ENCODE measurements at regions not wholly inside any gene's neighbourhood (a gene's known extent, or its start where the extent isn't known, plus 50 kb on each side); places are given as distances from the start of the nearest gene placed in this dataset.

- H3K27ac ChIP-seq (ENCODE audit: low read depth, low read length): no peak overlapping the region
- H3K4me1 ChIP-seq (ENCODE audit: control insufficient read depth in 1 of 2, insufficient read depth in 2 of 2, low read length in 2 of 2): peaks cover 0 to 5% of the 10 kb centered on the region in 2 donors
- H3K27me3 ChIP-seq (ENCODE audit: control insufficient read depth in 1 of 2, insufficient read depth in 2 of 2, low read length in 2 of 2): no peaks in the 10 kb centered on the region
- H3K4me3 ChIP-seq (ENCODE audit: low read depth in 1 of 2, low read length in 2 of 2): no peak overlapping the region
- no peaks in the 10 kb centered on the region for H3K36me3 ChIP-seq (ENCODE audit: control insufficient read depth in 1 of 2, insufficient read depth in 2 of 2, low read length in 2 of 2)
- H3K9ac ChIP-seq (ENCODE audit: low read depth in 1 of 2, low read length in 2 of 2): no peak overlapping the region
- H3K9me3 ChIP-seq (ENCODE audit: control insufficient read depth in 1 of 2, low read length in 2 of 2): no peaks in the 10 kb centered on the region
Observed at GRCh38 chr4:81804849-81805248, 333.1 kb upstream of the RASGEF1B start.

- no peaks in the 10 kb centered on the region for H3K27me3 ChIP-seq (ENCODE audit: control insufficient read depth in 1 of 2, insufficient read depth in 2 of 2, low read length in 2 of 2)
- no peak overlapping the region for H3K4me3 ChIP-seq (ENCODE audit: low read depth in 1 of 2, low read length in 2 of 2)
- no peaks in the 10 kb centered on the region for H3K9me3 ChIP-seq (ENCODE audit: control insufficient read depth in 1 of 2, low read length in 2 of 2)
- H3K9ac ChIP-seq (ENCODE audit: low read depth in 1 of 2, low read length in 2 of 2): no peak overlapping the region
- no peaks in the 10 kb centered on the region for H3K36me3 ChIP-seq (ENCODE audit: control insufficient read depth in 1 of 2, insufficient read depth in 2 of 2, low read length in 2 of 2)
- H3K4me1 ChIP-seq (ENCODE audit: control insufficient read depth in 1 of 2, insufficient read depth in 2 of 2, low read length in 2 of 2): peaks cover 0 to 5% of the 10 kb centered on the region in 2 donors
- no peak overlapping the region for H3K27ac ChIP-seq (ENCODE audit: low read depth, low read length)
Observed at GRCh38 chr4:81802285-81802846, 330.7 kb upstream of the RASGEF1B start.

- peaks cover 0 to 5% of the 10 kb centered on the region in 2 donors for H3K4me1 ChIP-seq (ENCODE audit: control insufficient read depth in 1 of 2, insufficient read depth in 2 of 2, low read length in 2 of 2)
- H3K9me3 ChIP-seq (ENCODE audit: control insufficient read depth in 1 of 2, low read length in 2 of 2): no peaks in the 10 kb centered on the region
- no peak overlapping the region for H3K9ac ChIP-seq (ENCODE audit: low read depth in 1 of 2, low read length in 2 of 2)
- no peak overlapping the region for H3K27ac ChIP-seq (ENCODE audit: low read depth, low read length)
- H3K4me3 ChIP-seq (ENCODE audit: low read depth in 1 of 2, low read length in 2 of 2): no peak overlapping the region
- no peaks in the 10 kb centered on the region for H3K36me3 ChIP-seq (ENCODE audit: control insufficient read depth in 1 of 2, insufficient read depth in 2 of 2, low read length in 2 of 2)
- no peaks in the 10 kb centered on the region for H3K27me3 ChIP-seq (ENCODE audit: control insufficient read depth in 1 of 2, insufficient read depth in 2 of 2, low read length in 2 of 2)
Observed at GRCh38 chr4:81799371-81799770, 327.7 kb upstream of the RASGEF1B start.

- H3K9me3 ChIP-seq (ENCODE audit: control insufficient read depth in 1 of 2, low read length in 2 of 2): no peaks in the 10 kb centered on the region
- no peaks in the 10 kb centered on the region for H3K27me3 ChIP-seq (ENCODE audit: control insufficient read depth in 1 of 2, insufficient read depth in 2 of 2, low read length in 2 of 2)
- H3K27ac ChIP-seq (ENCODE audit: low read depth, low read length): no peak overlapping the region
- no peak overlapping the region for H3K9ac ChIP-seq (ENCODE audit: low read depth in 1 of 2, low read length in 2 of 2)
- H3K4me3 ChIP-seq (ENCODE audit: low read depth in 1 of 2, low read length in 2 of 2): no peak overlapping the region
- H3K4me1 ChIP-seq (ENCODE audit: control insufficient read depth in 1 of 2, insufficient read depth in 2 of 2, low read length in 2 of 2): no peaks in the 10 kb centered on the region
- H3K36me3 ChIP-seq (ENCODE audit: control insufficient read depth in 1 of 2, insufficient read depth in 2 of 2, low read length in 2 of 2): no peaks in the 10 kb centered on the region
Observed at GRCh38 chr4:81796790-81797528, 325.3 kb upstream of the RASGEF1B start.

- Histone ChIP-seq H3K27me3 (ENCODE audit: control insufficient read depth in 1 of 2, insufficient read depth in 2 of 2, low read length in 2 of 2) (no peaks in the 10 kb centered on the region), H3K27ac (ENCODE audit: low read depth, low read length) (no peak overlapping the region), H3K9ac (ENCODE audit: low read depth in 1 of 2, low read length in 2 of 2) (no peak overlapping the region), H3K36me3 (ENCODE audit: control insufficient read depth in 1 of 2, insufficient read depth in 2 of 2, low read length in 2 of 2) (no peaks in the 10 kb centered on the region), H3K4me3 (ENCODE audit: low read depth in 1 of 2, low read length in 2 of 2) (no peak overlapping the region), H3K4me1 (ENCODE audit: control insufficient read depth in 1 of 2, insufficient read depth in 2 of 2, low read length in 2 of 2) (peaks cover 4 to 6% of the 10 kb centered on the region in 2 donors), H3K9me3 (ENCODE audit: control insufficient read depth in 1 of 2, low read length in 2 of 2) (no peaks in the 10 kb centered on the region)
Observed at GRCh38 chr4:81792521-81792920, 320.8 kb upstream of the RASGEF1B start.

- H3K27me3 ChIP-seq (ENCODE audit: control insufficient read depth in 1 of 2, insufficient read depth in 2 of 2, low read length in 2 of 2): no peaks in the 10 kb centered on the region
- no peak overlapping the region for H3K4me3 ChIP-seq (ENCODE audit: low read depth in 1 of 2, low read length in 2 of 2)
- H3K9me3 ChIP-seq (ENCODE audit: control insufficient read depth in 1 of 2, low read length in 2 of 2): no peaks in the 10 kb centered on the region
- no peak overlapping the region for H3K27ac ChIP-seq (ENCODE audit: low read depth, low read length)
- peaks cover 16 to 17% of the 10 kb centered on the region in 2 donors for H3K4me1 ChIP-seq (ENCODE audit: control insufficient read depth in 1 of 2, insufficient read depth in 2 of 2, low read length in 2 of 2)
- H3K36me3 ChIP-seq (ENCODE audit: control insufficient read depth in 1 of 2, insufficient read depth in 2 of 2, low read length in 2 of 2): no peaks in the 10 kb centered on the region
- no peak overlapping the region for H3K9ac ChIP-seq (ENCODE audit: low read depth in 1 of 2, low read length in 2 of 2)
Observed at GRCh38 chr4:81790477-81790876, 318.8 kb upstream of the RASGEF1B start.

- Histone ChIP-seq H3K27me3 (ENCODE audit: control insufficient read depth in 1 of 2, insufficient read depth in 2 of 2, low read length in 2 of 2) (no peaks in the 10 kb centered on the region), H3K9me3 (ENCODE audit: control insufficient read depth in 1 of 2, low read length in 2 of 2) (no peaks in the 10 kb centered on the region), H3K4me1 (ENCODE audit: control insufficient read depth in 1 of 2, insufficient read depth in 2 of 2, low read length in 2 of 2) (peaks cover 16 to 18% of the 10 kb centered on the region in 2 donors), H3K36me3 (ENCODE audit: control insufficient read depth in 1 of 2, insufficient read depth in 2 of 2, low read length in 2 of 2) (no peaks in the 10 kb centered on the region), H3K27ac (ENCODE audit: low read depth, low read length) (no peak overlapping the region), H3K4me3 (ENCODE audit: low read depth in 1 of 2, low read length in 2 of 2) (no peak overlapping the region), H3K9ac (ENCODE audit: low read depth in 1 of 2, low read length in 2 of 2) (no peak overlapping the region)
Observed at GRCh38 chr4:81789741-81790399, 318.2 kb upstream of the RASGEF1B start.

GRCh38 chr4:81789158-81789557, 317.5 kb upstream of the RASGEF1B start:
- H3K4me3 ChIP-seq (ENCODE audit: low read depth in 1 of 2, low read length in 2 of 2): no peak overlapping the region
- H3K4me1 ChIP-seq (ENCODE audit: control insufficient read depth in 1 of 2, insufficient read depth in 2 of 2, low read length in 2 of 2): peaks cover 16 to 18% of the 10 kb centered on the region in 2 donors
- H3K27me3 ChIP-seq (ENCODE audit: control insufficient read depth in 1 of 2, insufficient read depth in 2 of 2, low read length in 2 of 2): no peaks in the 10 kb centered on the region
- no peaks in the 10 kb centered on the region for H3K9me3 ChIP-seq (ENCODE audit: control insufficient read depth in 1 of 2, low read length in 2 of 2)
- no peak overlapping the region for H3K27ac ChIP-seq (ENCODE audit: low read depth, low read length)
- no peak overlapping the region for H3K9ac ChIP-seq (ENCODE audit: low read depth in 1 of 2, low read length in 2 of 2)
- no peaks in the 10 kb centered on the region for H3K36me3 ChIP-seq (ENCODE audit: control insufficient read depth in 1 of 2, insufficient read depth in 2 of 2, low read length in 2 of 2)

- no peak overlapping the region for H3K27ac ChIP-seq (ENCODE audit: low read depth, low read length)
Observed at GRCh38 chr4:81786766-81787165, 315.1 kb upstream of the RASGEF1B start.

GRCh38 chr4:81786063-81786763, 314.5 kb upstream of the RASGEF1B start:
- H3K9me3 ChIP-seq (ENCODE audit: control insufficient read depth in 1 of 2, low read length in 2 of 2): no peaks in the 10 kb centered on the region
- H3K4me1 ChIP-seq (ENCODE audit: control insufficient read depth in 1 of 2, insufficient read depth in 2 of 2, low read length in 2 of 2): peaks cover 16 to 18% of the 10 kb centered on the region in 2 donors
- H3K4me3 ChIP-seq (ENCODE audit: low read depth in 1 of 2, low read length in 2 of 2): no peak overlapping the region
- H3K27ac ChIP-seq (ENCODE audit: low read depth, low read length): no peak overlapping the region
- no peaks in the 10 kb centered on the region for H3K27me3 ChIP-seq (ENCODE audit: control insufficient read depth in 1 of 2, insufficient read depth in 2 of 2, low read length in 2 of 2)
- H3K36me3 ChIP-seq (ENCODE audit: control insufficient read depth in 1 of 2, insufficient read depth in 2 of 2, low read length in 2 of 2): no peaks in the 10 kb centered on the region
- H3K9ac ChIP-seq (ENCODE audit: low read depth in 1 of 2, low read length in 2 of 2): no peak overlapping the region

More at GRCh38 chr4:81786766-81787165, 315.1 kb upstream of the RASGEF1B start:
- H3K9me3 ChIP-seq (ENCODE audit: control insufficient read depth in 1 of 2, low read length in 2 of 2): no peaks in the 10 kb centered on the region
- H3K9ac ChIP-seq (ENCODE audit: low read depth in 1 of 2, low read length in 2 of 2): no peak overlapping the region
- H3K27me3 ChIP-seq (ENCODE audit: control insufficient read depth in 1 of 2, insufficient read depth in 2 of 2, low read length in 2 of 2): no peaks in the 10 kb centered on the region
- peaks cover 16 to 18% of the 10 kb centered on the region in 2 donors for H3K4me1 ChIP-seq (ENCODE audit: control insufficient read depth in 1 of 2, insufficient read depth in 2 of 2, low read length in 2 of 2)
- no peak overlapping the region for H3K4me3 ChIP-seq (ENCODE audit: low read depth in 1 of 2, low read length in 2 of 2)
- H3K36me3 ChIP-seq (ENCODE audit: control insufficient read depth in 1 of 2, insufficient read depth in 2 of 2, low read length in 2 of 2): no peaks in the 10 kb centered on the region

All from duodenal mucosa (tissue), 2 donors.